ENCODE measurements at regions not wholly inside any gene's neighbourhood (a gene's known extent, or its start where the extent isn't known, plus 50 kb on each side); places are given as distances from the start of the nearest gene placed in this dataset.

DNA sequence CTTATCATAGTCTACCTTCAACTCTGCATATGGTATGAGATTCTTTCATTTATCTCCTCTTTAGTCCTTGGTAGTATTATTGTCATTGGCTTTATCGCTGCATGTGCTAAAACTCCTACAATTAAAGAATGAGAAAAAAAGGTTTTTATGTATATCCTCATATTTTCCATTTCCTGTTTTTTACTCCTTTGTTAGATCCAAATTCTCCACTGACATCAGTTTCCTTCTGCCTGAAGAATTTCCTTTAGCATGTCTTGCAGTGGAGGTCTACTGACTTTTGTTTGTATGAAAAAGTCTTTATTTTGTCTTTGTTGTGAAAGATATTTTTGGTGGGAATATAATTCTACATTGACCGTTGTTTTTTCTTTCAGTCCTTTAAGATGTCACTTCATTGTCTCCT lies 81.0 kb upstream of the TNIK start:
- TF ChIP-seq, protein P1, sequence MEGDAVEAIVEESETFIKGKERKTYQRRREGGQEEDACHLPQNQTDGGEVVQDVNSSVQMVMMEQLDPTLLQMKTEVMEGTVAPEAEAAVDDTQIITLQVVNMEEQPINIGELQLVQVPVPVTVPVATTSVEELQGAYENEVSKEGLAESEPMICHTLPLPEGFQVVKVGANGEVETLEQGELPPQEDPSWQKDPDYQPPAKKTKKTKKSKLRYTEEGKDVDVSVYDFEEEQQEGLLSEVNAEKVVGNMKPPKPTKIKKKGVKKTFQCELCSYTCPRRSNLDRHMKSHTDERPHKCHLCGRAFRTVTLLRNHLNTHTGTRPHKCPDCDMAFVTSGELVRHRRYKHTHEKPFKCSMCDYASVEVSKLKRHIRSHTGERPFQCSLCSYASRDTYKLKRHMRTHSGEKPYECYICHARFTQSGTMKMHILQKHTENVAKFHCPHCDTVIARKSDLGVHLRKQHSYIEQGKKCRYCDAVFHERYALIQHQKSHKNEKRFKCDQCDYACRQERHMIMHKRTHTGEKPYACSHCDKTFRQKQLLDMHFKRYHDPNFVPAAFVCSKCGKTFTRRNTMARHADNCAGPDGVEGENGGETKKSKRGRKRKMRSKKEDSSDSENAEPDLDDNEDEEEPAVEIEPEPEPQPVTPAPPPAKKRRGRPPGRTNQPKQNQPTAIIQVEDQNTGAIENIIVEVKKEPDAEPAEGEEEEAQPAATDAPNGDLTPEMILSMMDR (IDR thresholded peaks at IDR 0.05) = no peak
- no peak for TF ChIP-seq EP300 (IDR thresholded peaks at IDR 0.05; ENCODE audit: low read depth)
- no peak for TF ChIP-seq POLR2A (IDR thresholded peaks at IDR 0.05)
- TF ChIP-seq POLR2AphosphoS5 (IDR thresholded peaks at IDR 0.05) = no peak

Measured in transverse colon (tissue), 4 donors.